ENCODE measurements at regions not wholly inside any gene's neighbourhood (a gene's known extent, or its start where the extent isn't known, plus 50 kb on each side); places are given as distances from the start of the nearest gene placed in this dataset.

- TF ChIP-seq, protein P1, sequence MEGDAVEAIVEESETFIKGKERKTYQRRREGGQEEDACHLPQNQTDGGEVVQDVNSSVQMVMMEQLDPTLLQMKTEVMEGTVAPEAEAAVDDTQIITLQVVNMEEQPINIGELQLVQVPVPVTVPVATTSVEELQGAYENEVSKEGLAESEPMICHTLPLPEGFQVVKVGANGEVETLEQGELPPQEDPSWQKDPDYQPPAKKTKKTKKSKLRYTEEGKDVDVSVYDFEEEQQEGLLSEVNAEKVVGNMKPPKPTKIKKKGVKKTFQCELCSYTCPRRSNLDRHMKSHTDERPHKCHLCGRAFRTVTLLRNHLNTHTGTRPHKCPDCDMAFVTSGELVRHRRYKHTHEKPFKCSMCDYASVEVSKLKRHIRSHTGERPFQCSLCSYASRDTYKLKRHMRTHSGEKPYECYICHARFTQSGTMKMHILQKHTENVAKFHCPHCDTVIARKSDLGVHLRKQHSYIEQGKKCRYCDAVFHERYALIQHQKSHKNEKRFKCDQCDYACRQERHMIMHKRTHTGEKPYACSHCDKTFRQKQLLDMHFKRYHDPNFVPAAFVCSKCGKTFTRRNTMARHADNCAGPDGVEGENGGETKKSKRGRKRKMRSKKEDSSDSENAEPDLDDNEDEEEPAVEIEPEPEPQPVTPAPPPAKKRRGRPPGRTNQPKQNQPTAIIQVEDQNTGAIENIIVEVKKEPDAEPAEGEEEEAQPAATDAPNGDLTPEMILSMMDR (IDR thresholded peaks at IDR 0.05), result no peak
- no peak for TF ChIP-seq EP300 (IDR thresholded peaks at IDR 0.05)
- no peak for TF ChIP-seq POLR2A (IDR thresholded peaks at IDR 0.05)
- TF ChIP-seq POLR2AphosphoS5 (IDR thresholded peaks at IDR 0.05), result no peak
Observed at GRCh38 chr3:102182162-102182561, 252.7 kb upstream of the ZPLD1 start.
